ENCODE measurements at regions not wholly inside any gene's neighbourhood (a gene's known extent, or its start where the extent isn't known, plus 50 kb on each side); places are given as distances from the start of the nearest gene placed in this dataset.

GRCh38 chr21:16044676-16045075 lies 314.9 kb downstream of the USP25 start:
- TF ChIP-seq CTCF (IDR thresholded peaks at IDR 0.05 in 4 of 5, conservative IDR thresholded peaks at IDR 0.05 in 1 of 5) (no peak), POLR2A (IDR thresholded peaks at IDR 0.05) (no peak)

Measured in gastrocnemius medialis (tissue), 4 donors.